SK-N-MC (cell line): ENCODE measurements at regions not wholly inside any gene's neighbourhood (a gene's known extent, or its start where the extent isn't known, plus 50 kb on each side); places are given as distances from the start of the nearest gene placed in this dataset.

Source experiments
- EZH2 ChIP-seq: fragments of 200-600 bp; sonication (generic); IDR thresholded peaks from one replicate; pipeline ENCODE4 v1.6.1; 2017; ENCODE audit warnings: antibody characterized with exemption
- FOXP2 ChIP-seq: optimal IDR thresholded peaks from 2 replicates; pipeline ENCODE3; 2011; ENCODE audit warnings: mild to moderate bottlenecking, moderate library complexity; ENCODE audit not compliant: insufficient read depth; ENCODE audit errors: extremely low read length, control extremely low read depth
- POLR2AphosphoS5 ChIP-seq: IDR thresholded peaks from 2 replicates; pipeline ENCODE4 v1.6.1; 2012; ENCODE audit warnings: mild to moderate bottlenecking, low read depth, low read length, borderline replicate concordance

DNA sequence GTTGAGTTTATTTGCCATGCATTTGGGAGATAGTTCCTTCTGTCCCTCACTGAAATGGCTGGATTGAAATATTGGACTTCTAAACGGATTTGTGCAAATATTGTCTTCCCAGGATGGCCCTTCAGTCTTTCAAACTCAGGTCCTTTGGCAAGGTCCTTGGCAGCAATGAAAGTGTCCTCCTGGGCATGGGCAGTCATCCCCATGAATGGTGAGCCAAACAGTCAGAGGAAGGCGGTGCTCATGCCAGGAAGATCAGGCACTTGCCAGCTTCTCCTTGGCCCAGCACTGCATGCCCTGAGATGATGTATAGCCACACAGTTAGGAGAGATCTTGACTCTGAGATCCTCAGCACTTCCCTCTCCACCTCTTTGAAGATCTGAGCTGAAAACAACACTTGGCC, 221.4 kb upstream of the KLF4 start:
- TF ChIP-seq POLR2AphosphoS5 = no peak
- TF ChIP-seq EZH2 = no peak
- TF ChIP-seq FOXP2 = no peak
